Fibroblast of lung (primary cell): ENCODE measurements at regions not wholly inside any gene's neighbourhood (a gene's known extent, or its start where the extent isn't known, plus 50 kb on each side); places are given as distances from the start of the nearest gene placed in this dataset.

ENCODE experiments used
- DNase-seq, 2 donors: peaks; one replicate each; pipeline versions ENCODE4 v3.0.0 to v3.0.0-alpha.2; 2010; ENCODE audit warnings: low read depth in 2 of 2
- H2AFZ ChIP-seq: 2 replicates; pipeline ENCODE4 v1.5.1; 2012; ENCODE audit warnings: low read length, control low read depth, inconsistent platforms
- H3K27ac ChIP-seq: 2 replicates; pipeline ENCODE4 v1.5.1; 2011; ENCODE audit warnings: low read length, control low read depth; ENCODE audit not compliant: insufficient read depth
- H3K27me3 ChIP-seq: 2 replicates; pipeline ENCODE4 v1.5.1; 2011; ENCODE audit warnings: mild to moderate bottlenecking, low read length; ENCODE audit not compliant: control insufficient read depth, insufficient read depth
- H3K36me3 ChIP-seq: 2 replicates; pipeline ENCODE4 v1.5.1; 2011; ENCODE audit warnings: low read length; ENCODE audit not compliant: control insufficient read depth, insufficient read depth
- H3K4me1 ChIP-seq: 2 replicates; pipeline ENCODE4 v1.5.1; 2011; ENCODE audit warnings: low read length; ENCODE audit not compliant: control insufficient read depth, insufficient read depth; ENCODE audit errors: extremely low read depth
- H3K4me2 ChIP-seq: 2 replicates; pipeline ENCODE4 v1.5.1; 2011; ENCODE audit warnings: low read length, control low read depth; ENCODE audit not compliant: insufficient read depth; ENCODE audit errors: extremely low read depth
- H3K4me3 ChIP-seq, 4 experiments: fragments of 200-600 bp in 1 of 4; sonication (generic) in 1 of 4; replicated peaks in 1 of 4; 2 replicates each; pipeline ENCODE4 v1.5.1; 2011 to 2016; ENCODE audit warnings: low read length in 4 of 4, low read depth in 3 of 4, mild to moderate bottlenecking in 3 of 4, control low read depth in 2 of 4, inconsistent platforms in 1 of 4, mixed read lengths in 1 of 4; ENCODE audit not compliant: insufficient read depth in 1 of 4; ENCODE audit errors: control extremely low read depth in 1 of 4
- H3K79me2 ChIP-seq: 2 replicates; pipeline ENCODE4 v1.5.1; 2012; ENCODE audit warnings: mild to moderate bottlenecking, low read length, inconsistent platforms; ENCODE audit not compliant: control insufficient read depth, insufficient read depth
- H3K9ac ChIP-seq: 2 replicates; pipeline ENCODE4 v1.5.1; 2011; ENCODE audit warnings: mild to moderate bottlenecking, low read length, control low read depth; ENCODE audit not compliant: insufficient read depth
- H3K9me3 ChIP-seq: 2 replicates; pipeline ENCODE4 v1.5.1; 2012; ENCODE audit warnings: low read depth, low read length; ENCODE audit not compliant: control insufficient read depth, insufficient read depth
- H4K20me1 ChIP-seq: 2 replicates; pipeline ENCODE4 v1.5.1; 2011; ENCODE audit warnings: low read length; ENCODE audit not compliant: control insufficient read depth, insufficient read depth; ENCODE audit errors: extremely low read depth
- EZH2 ChIP-seq: IDR thresholded peaks from 2 replicates; pipeline ENCODE4 v1.5.1; 2012; ENCODE audit warnings: low read length, control low read depth, mild to moderate bottlenecking; ENCODE audit errors: missing control alignments
- TF ChIP-seq, protein P1 (sequence below), 2 donors: IDR thresholded peaks in 1 of 2; conservative IDR thresholded peaks in 1 of 2; 1 replicate in 1 of 2; 2 replicates in 1 of 2; pipeline ENCODE4 v1.5.1; 2011 to 2012; ENCODE audit warnings: low read length in 2 of 2, control low read depth in 1 of 2, inconsistent platforms in 1 of 2, low read depth in 1 of 2, mild to moderate bottlenecking in 1 of 2

DNA sequence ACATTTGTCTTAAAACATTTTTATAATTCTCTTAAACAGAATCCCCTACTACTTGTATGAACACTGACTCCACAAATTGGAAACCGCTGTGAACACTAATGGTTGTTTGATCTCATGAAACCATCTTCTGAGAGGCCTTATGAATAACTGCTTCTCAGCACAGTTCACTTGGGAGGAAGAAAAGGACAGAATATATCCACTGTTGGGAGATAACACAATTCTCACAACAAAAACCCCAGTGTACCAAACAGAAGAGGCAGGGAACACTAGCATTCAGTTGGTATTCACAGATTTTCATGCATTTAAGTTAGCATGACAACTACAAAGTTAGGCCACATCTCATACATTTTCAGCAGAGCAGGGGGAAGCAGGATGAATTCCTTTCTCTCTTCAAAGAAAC lies 89.0 kb upstream of the SELENOP start:
- no peak overlapping the region for H3K4me3 ChIP-seq
- peaks cover 2% of the 10 kb centered on the region for H3K27me3 ChIP-seq
- TF ChIP-seq, protein P1, sequence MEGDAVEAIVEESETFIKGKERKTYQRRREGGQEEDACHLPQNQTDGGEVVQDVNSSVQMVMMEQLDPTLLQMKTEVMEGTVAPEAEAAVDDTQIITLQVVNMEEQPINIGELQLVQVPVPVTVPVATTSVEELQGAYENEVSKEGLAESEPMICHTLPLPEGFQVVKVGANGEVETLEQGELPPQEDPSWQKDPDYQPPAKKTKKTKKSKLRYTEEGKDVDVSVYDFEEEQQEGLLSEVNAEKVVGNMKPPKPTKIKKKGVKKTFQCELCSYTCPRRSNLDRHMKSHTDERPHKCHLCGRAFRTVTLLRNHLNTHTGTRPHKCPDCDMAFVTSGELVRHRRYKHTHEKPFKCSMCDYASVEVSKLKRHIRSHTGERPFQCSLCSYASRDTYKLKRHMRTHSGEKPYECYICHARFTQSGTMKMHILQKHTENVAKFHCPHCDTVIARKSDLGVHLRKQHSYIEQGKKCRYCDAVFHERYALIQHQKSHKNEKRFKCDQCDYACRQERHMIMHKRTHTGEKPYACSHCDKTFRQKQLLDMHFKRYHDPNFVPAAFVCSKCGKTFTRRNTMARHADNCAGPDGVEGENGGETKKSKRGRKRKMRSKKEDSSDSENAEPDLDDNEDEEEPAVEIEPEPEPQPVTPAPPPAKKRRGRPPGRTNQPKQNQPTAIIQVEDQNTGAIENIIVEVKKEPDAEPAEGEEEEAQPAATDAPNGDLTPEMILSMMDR (conservative IDR thresholded peaks at IDR 0.05 in 1 of 2, IDR thresholded peaks at IDR 0.05 in 1 of 2; ENCODE audit: low read depth in 1 of 2, low read length in 2 of 2): no peak
- DNase-seq: no peak
- no peaks in the 10 kb centered on the region for H3K9me3 ChIP-seq
- H3K27ac ChIP-seq: no peak overlapping the region
- H3K79me2 ChIP-seq: no peaks in the 10 kb centered on the region
- H3K4me2 ChIP-seq: no peak overlapping the region
- no peaks in the 10 kb centered on the region for H4K20me1 ChIP-seq
- no peak overlapping the region for H3K9ac ChIP-seq
- no peaks in the 10 kb centered on the region for H3K36me3 ChIP-seq
- H3K4me1 ChIP-seq: no peaks in the 10 kb centered on the region
- H2AFZ ChIP-seq: no peak overlapping the region

- Histone ChIP-seq H3K9ac (no peak overlapping the region), H3K9me3 (no peaks in the 10 kb centered on the region), H3K79me2 (no peaks in the 10 kb centered on the region), H2AFZ (no peak overlapping the region), H3K4me3 (no peak overlapping the region), H3K36me3 (no peaks in the 10 kb centered on the region), H4K20me1 (no peaks in the 10 kb centered on the region), H3K4me2 (no peak overlapping the region), H3K27me3 (no peaks in the 10 kb centered on the region), H3K4me1 (no peaks in the 10 kb centered on the region), H3K27ac (no peak overlapping the region)
- TF ChIP-seq EZH2: no peak
- TF ChIP-seq, protein P1 (conservative IDR thresholded peaks at IDR 0.05 in 1 of 2, IDR thresholded peaks at IDR 0.05 in 1 of 2; ENCODE audit: low read depth in 1 of 2, low read length in 2 of 2): no peak
- no peak for DNase-seq
These were observed 87.1 kb upstream of the SELENOP start for GRCh38 chr5:42898760-42899159.

DNA sequence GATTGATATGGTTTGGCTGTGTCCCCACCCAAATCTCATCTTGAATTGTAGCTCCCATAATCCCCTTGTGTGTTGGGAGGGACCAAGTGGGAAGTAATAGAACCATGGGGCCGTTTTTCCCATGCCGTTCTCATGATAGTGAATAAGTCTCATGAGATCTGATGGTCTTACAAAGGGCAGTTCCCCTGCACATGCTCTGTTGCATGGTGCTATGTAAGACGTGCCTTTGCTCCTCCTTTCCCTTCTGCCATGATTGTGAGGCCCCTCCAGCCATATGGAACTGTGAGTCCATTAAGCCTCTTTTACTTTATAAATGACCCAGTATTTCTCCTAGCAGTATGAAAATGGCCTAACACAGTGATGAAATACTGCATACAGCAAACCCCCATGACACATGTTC lies 84.8 kb upstream of the SELENOP start:
- no peaks in the 10 kb centered on the region for H3K27me3 ChIP-seq
- no peak overlapping the region for H2AFZ ChIP-seq
- no peaks in the 10 kb centered on the region for H4K20me1 ChIP-seq
- H3K4me1 ChIP-seq: no peaks in the 10 kb centered on the region
- H3K4me3 ChIP-seq: no peak overlapping the region
- no peak for DNase-seq
- TF ChIP-seq, protein P1 (conservative IDR thresholded peaks at IDR 0.05 in 1 of 2, IDR thresholded peaks at IDR 0.05 in 1 of 2; ENCODE audit: low read depth in 1 of 2, low read length in 2 of 2): no peak
- TF ChIP-seq EZH2: no peak
- no peaks in the 10 kb centered on the region for H3K36me3 ChIP-seq
- no peaks in the 10 kb centered on the region for H3K79me2 ChIP-seq
- H3K4me2 ChIP-seq: no peak overlapping the region
- H3K9ac ChIP-seq: no peak overlapping the region
- H3K9me3 ChIP-seq: no peaks in the 10 kb centered on the region
- H3K27ac ChIP-seq: no peak overlapping the region
